MM.1S (cell line): ENCODE measurements at regions not wholly inside any gene's neighbourhood (a gene's known extent, or its start where the extent isn't known, plus 50 kb on each side); places are given as distances from the start of the nearest gene placed in this dataset.

Source experiments
- DNase-seq: peaks from one replicate; pipeline ENCODE4 v3.0.0-alpha.2; 2015
- H2AFZ ChIP-seq: fragments of 300-600 bp; sonication (generic); 2 replicates; pipeline ENCODE4 v1.6.0; 2016; ENCODE audit warnings: antibody characterized with exemption, low read length
- H3F3A ChIP-seq: fragments of 300-600 bp; sonication (generic); 2 replicates; pipeline ENCODE4 v1.6.1; 2016; ENCODE audit warnings: mild to moderate bottlenecking, antibody characterized with exemption, low read length, moderate library complexity, mixed read lengths; ENCODE audit not compliant: insufficient read depth
- H3K27ac ChIP-seq: fragments of 300-600 bp; sonication (generic); 2 replicates; pipeline ENCODE4 v1.5.1; 2016; ENCODE audit warnings: mild to moderate bottlenecking, low read length
- H3K27me3 ChIP-seq: fragments of 300-600 bp; sonication (generic); replicated peaks from 2 replicates; pipeline ENCODE4 v1.6.0; 2016; ENCODE audit warnings: low read length; ENCODE audit not compliant: insufficient read depth
- H3K36me3 ChIP-seq: fragments of 300-600 bp; sonication (generic); replicated peaks from 2 replicates; pipeline ENCODE4 v1.6.1; 2016; ENCODE audit warnings: mild to moderate bottlenecking, low read length, mixed read lengths; ENCODE audit not compliant: insufficient read depth
- H3K4me1 ChIP-seq: fragments of 300-600 bp; sonication (generic); 2 replicates; pipeline ENCODE4 v1.6.1; 2016; ENCODE audit warnings: low read length, mixed read lengths
- H3K4me2 ChIP-seq: fragments of 300-600 bp; sonication (generic); 2 replicates; pipeline ENCODE4 v1.6.0; 2016; ENCODE audit warnings: low read depth, low read length
- H3K4me3 ChIP-seq: fragments of 300-600 bp; sonication (generic); 2 replicates; pipeline ENCODE4 v1.5.1; 2016; ENCODE audit warnings: low read length, mixed read lengths
- H3K79me2 ChIP-seq: fragments of 300-600 bp; sonication (generic); 2 replicates; pipeline ENCODE4 v1.6.1; 2016; ENCODE audit warnings: mixed run types, low read length, mixed read lengths
- H3K9ac ChIP-seq: fragments of 300-600 bp; sonication (generic); 2 replicates; pipeline ENCODE4 v1.6.1; 2016; ENCODE audit warnings: low read length, mixed read lengths
- H3K9me2 ChIP-seq: fragments of 300-600 bp; sonication (generic); replicated peaks from 2 replicates; pipeline ENCODE4 v1.6.1; 2016; ENCODE audit warnings: mild to moderate bottlenecking, low read length, mixed read lengths; ENCODE audit not compliant: insufficient read depth
- H3K9me3 ChIP-seq: fragments of 300-600 bp; sonication (generic); replicated peaks from 2 replicates; pipeline ENCODE4 v1.6.1; 2016; ENCODE audit warnings: mild to moderate bottlenecking, low read length, mixed read lengths; ENCODE audit not compliant: insufficient read depth
- H4K20me1 ChIP-seq: fragments of 300-600 bp; sonication (generic); 2 replicates; pipeline ENCODE4 v1.6.1; 2016; ENCODE audit warnings: mild to moderate bottlenecking, low read length, moderate library complexity, mixed read lengths; ENCODE audit not compliant: insufficient read depth
- EZH2 ChIP-seq: fragments of 300-600 bp; sonication (generic); optimal IDR thresholded peaks from 2 replicates; pipeline ENCODE3; 2017; ENCODE audit warnings: low read depth, mild to moderate bottlenecking, antibody characterized with exemption, low read length, mixed read lengths
- EZH2phosphoT487 ChIP-seq: fragments of 300-600 bp; sonication (generic); IDR thresholded peaks from 2 replicates; pipeline ENCODE4 v1.6.1; 2018; ENCODE audit warnings: antibody characterized with exemption, low read length
- TF ChIP-seq, protein P1 (sequence below): fragments of 300-600 bp; sonication (generic); IDR thresholded peaks from 2 replicates; pipeline ENCODE4 v1.5.1; 2016; ENCODE audit warnings: antibody characterized with exemption, low read length, mixed read lengths

- no peaks in the 10 kb centered on the region for H3K36me3 ChIP-seq
- no peaks in the 10 kb centered on the region for H3K9me3 ChIP-seq
Measured at GRCh38 chr4:81571105-81571504, 99.4 kb upstream of the RASGEF1B start.

DNA sequence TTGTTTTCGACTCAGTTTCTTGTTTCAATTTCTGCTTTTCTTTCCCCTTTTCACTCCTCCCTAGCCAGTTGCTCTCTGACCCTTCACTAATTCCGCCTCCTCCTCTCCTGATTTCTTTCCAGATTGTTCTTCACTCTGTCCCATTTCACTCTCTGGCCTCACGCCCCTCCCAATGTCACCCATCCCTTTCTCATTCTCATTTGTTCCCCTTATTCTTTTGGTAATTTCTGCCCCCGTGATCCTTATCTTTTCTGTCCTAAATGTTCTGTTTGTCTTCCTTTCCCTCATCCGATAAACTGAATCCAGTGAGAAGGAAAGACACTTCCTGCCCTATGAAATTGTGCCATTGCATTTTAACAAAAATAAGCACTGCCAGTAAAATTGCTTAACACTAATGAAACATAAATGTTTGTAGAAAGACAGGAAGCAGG is 94.5 kb upstream of the RASGEF1B start:
- H3K4me1 ChIP-seq = peaks cover 27% of the 10 kb centered on the region
- no peak overlapping the region for H3K4me2 ChIP-seq

More at GRCh38 chr4:81571105-81571504, 99.4 kb upstream of the RASGEF1B start:
- TF ChIP-seq, protein P1, sequence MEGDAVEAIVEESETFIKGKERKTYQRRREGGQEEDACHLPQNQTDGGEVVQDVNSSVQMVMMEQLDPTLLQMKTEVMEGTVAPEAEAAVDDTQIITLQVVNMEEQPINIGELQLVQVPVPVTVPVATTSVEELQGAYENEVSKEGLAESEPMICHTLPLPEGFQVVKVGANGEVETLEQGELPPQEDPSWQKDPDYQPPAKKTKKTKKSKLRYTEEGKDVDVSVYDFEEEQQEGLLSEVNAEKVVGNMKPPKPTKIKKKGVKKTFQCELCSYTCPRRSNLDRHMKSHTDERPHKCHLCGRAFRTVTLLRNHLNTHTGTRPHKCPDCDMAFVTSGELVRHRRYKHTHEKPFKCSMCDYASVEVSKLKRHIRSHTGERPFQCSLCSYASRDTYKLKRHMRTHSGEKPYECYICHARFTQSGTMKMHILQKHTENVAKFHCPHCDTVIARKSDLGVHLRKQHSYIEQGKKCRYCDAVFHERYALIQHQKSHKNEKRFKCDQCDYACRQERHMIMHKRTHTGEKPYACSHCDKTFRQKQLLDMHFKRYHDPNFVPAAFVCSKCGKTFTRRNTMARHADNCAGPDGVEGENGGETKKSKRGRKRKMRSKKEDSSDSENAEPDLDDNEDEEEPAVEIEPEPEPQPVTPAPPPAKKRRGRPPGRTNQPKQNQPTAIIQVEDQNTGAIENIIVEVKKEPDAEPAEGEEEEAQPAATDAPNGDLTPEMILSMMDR = no peak
- TF ChIP-seq EZH2 = no peak
- no peak for TF ChIP-seq EZH2phosphoT487
- no peak overlapping the region for H3K9ac ChIP-seq
- H3K9me2 ChIP-seq = no peaks in the 10 kb centered on the region
- no peaks in the 10 kb centered on the region; the same call in 1 of the 2 replicates for H3K4me1 ChIP-seq
- H3K4me2 ChIP-seq = no peak overlapping the region
- no peak overlapping the region for H3K4me3 ChIP-seq
- no peaks in the 10 kb centered on the region for H3F3A ChIP-seq
- H3K27ac ChIP-seq = no peak overlapping the region
- no peak overlapping the region for H2AFZ ChIP-seq
- no peaks in the 10 kb centered on the region for H3K27me3 ChIP-seq
- no peak for DNase-seq
- no peaks in the 10 kb centered on the region for H3K79me2 ChIP-seq
- H4K20me1 ChIP-seq = no peaks in the 10 kb centered on the region

DNA sequence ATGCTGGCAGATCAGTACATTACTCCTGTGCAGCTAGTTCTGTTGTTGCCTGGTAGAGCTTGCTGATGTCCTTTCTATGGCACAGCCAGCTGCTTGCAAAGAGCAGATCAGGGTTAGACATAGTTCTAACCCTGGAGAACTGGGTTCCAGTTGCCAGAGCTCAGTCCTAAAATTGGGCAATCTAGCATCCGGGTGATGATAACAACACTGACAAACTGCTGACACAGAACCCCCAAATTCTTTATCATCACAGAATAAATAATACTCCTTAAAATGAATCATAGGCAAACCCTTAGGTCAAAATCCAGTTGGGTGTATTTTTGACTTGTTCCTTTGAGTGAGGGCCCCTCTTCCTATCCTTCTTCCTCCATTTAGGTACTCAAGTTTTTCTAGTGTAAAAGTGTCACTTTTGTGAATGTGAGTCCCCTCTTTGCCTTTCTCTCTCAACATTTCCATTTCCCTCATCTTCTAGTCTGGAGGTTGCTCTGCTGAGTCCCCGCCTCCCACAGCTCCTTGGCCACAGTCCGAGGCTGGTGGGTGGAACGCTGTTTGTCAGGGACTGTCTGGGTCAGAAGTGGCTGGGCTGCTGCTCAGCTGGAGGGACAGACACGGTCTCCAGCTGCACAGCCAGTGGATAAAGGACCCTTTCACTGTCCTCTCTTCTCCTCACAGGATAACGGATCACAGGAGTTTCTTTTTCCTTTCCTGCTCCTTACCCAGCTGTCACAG is 93.6 kb upstream of the RASGEF1B start:
- no peak overlapping the region for H3K4me3 ChIP-seq
- no peaks in the 10 kb centered on the region for H4K20me1 ChIP-seq
- H3K27me3 ChIP-seq = no peaks in the 10 kb centered on the region
- H3K36me3 ChIP-seq = no peaks in the 10 kb centered on the region
- no peak overlapping the region for H3K9ac ChIP-seq
- peaks cover 16% of the 10 kb centered on the region for H3F3A ChIP-seq
- H3K9me3 ChIP-seq = no peaks in the 10 kb centered on the region
- no peak overlapping the region for H3K4me2 ChIP-seq
- TF ChIP-seq, protein P1 = no peak
- TF ChIP-seq EZH2 (no peak), EZH2phosphoT487 (no peak)
- H3K27ac ChIP-seq = no peak overlapping the region
- no peak for DNase-seq
- H2AFZ ChIP-seq = no peak overlapping the region
- no peaks in the 10 kb centered on the region for H3K79me2 ChIP-seq
- peaks cover 27% of the 10 kb centered on the region for H3K4me1 ChIP-seq
- H3K9me2 ChIP-seq = no peaks in the 10 kb centered on the region

More for the DNA sequence above, 94.5 kb upstream of the RASGEF1B start:
- H3K27me3 ChIP-seq = no peaks in the 10 kb centered on the region
- H3K79me2 ChIP-seq = no peaks in the 10 kb centered on the region
- TF ChIP-seq EZH2phosphoT487 (no peak), EZH2 (no peak)
- TF ChIP-seq, protein P1 = no peak
- H3K9me3 ChIP-seq = no peaks in the 10 kb centered on the region
- H3K27ac ChIP-seq = no peak overlapping the region
- no peak overlapping the region for H3K9ac ChIP-seq
- no peaks in the 10 kb centered on the region for H4K20me1 ChIP-seq
- DNase-seq = no peak
- H2AFZ ChIP-seq = no peak overlapping the region
- peaks cover 16% of the 10 kb centered on the region for H3F3A ChIP-seq
- H3K4me3 ChIP-seq = no peak overlapping the region
- H3K36me3 ChIP-seq = no peaks in the 10 kb centered on the region
- no peaks in the 10 kb centered on the region for H3K9me2 ChIP-seq
